NT2/D1 (cell line): ENCODE measurements at regions not wholly inside any gene's neighbourhood (a gene's known extent, or its start where the extent isn't known, plus 50 kb on each side); places are given as distances from the start of the nearest gene placed in this dataset.

ENCODE experiments used
- SUZ12 ChIP-seq: IDR thresholded peaks from 2 replicates; pipeline ENCODE4 v1.6.1; 2011; ENCODE audit not compliant: insufficient read length, insufficient read depth; ENCODE audit errors: extremely low read depth
- YY1 ChIP-seq: IDR thresholded peaks from 2 replicates; pipeline ENCODE4 v1.6.1; 2011; ENCODE audit not compliant: insufficient read length, insufficient read depth
- ZNF274 ChIP-seq: IDR thresholded peaks from 2 replicates; pipeline ENCODE4 v1.6.1; 2011; ENCODE audit warnings: mild to moderate bottlenecking, low read depth, low read length

- TF ChIP-seq YY1 (no peak), ZNF274 (no peak), SUZ12 (no peak)
Measured at GRCh38 chr12:41743835-41744234, 400.8 kb downstream of the GXYLT1 start.
